Activated CD4-positive, alpha-beta T cell treated with anti-CD3 and anti-CD28 coated beads, Interleukin-2, amount 50 U/mL, for 1 hour (primary cell): ENCODE measurements at regions not wholly inside any gene's neighbourhood (a gene's known extent, or its start where the extent isn't known, plus 50 kb on each side); places are given as distances from the start of the nearest gene placed in this dataset.

Experiments used
- DNase-seq: peaks from one replicate; pipeline ENCODE4 v3.0.0-alpha.2; 2020

GRCh38 chr2:226618875-226619605, 180.6 kb downstream of the IRS1 start:
- no peak for DNase-seq

- no peak for DNase-seq
Observed at GRCh38 chr2:226618544-226618874, 181.1 kb downstream of the IRS1 start.

GRCh38 chr2:226615891-226616290, 183.7 kb downstream of the IRS1 start:
- DNase-seq, result no peak

GRCh38 chr2:226611944-226612318, 187.7 kb downstream of the IRS1 start:
- DNase-seq, result no peak

- DNase-seq, result no peak
Observed at GRCh38 chr2:226611196-226611943, 188.2 kb downstream of the IRS1 start.

- no peak for DNase-seq
Observed at GRCh38 chr2:226609366-226609765, 190.3 kb downstream of the IRS1 start.

GRCh38 chr2:226608451-226608850, 191.2 kb downstream of the IRS1 start:
- DNase-seq, result no peak

- no peak for DNase-seq
Observed at GRCh38 chr2:226607379-226607778, 192.2 kb downstream of the IRS1 start.

GRCh38 chr2:226605642-226606041, 194.0 kb downstream of the IRS1 start:
- no peak for DNase-seq

GRCh38 chr2:226603606-226604005, 196.0 kb downstream of the IRS1 start:
- DNase-seq, result no peak

GRCh38 chr2:226601881-226602662, 197.5 kb downstream of the IRS1 start:
- DNase-seq, result no peak

- no peak for DNase-seq
Observed at GRCh38 chr2:226600802-226601201, 198.8 kb downstream of the IRS1 start.

- no peak for DNase-seq
Observed at GRCh38 chr2:226600184-226600583, 199.4 kb downstream of the IRS1 start.

GRCh38 chr2:226589043-226589442, 210.6 kb downstream of the IRS1 start:
- no peak for DNase-seq

- DNase-seq, result no peak
Observed at GRCh38 chr2:226585130-226585561, 214.5 kb downstream of the IRS1 start.

GRCh38 chr2:226584518-226585055, 215.0 kb downstream of the IRS1 start:
- no peak for DNase-seq

- no peak for DNase-seq
Observed at GRCh38 chr2:226583715-226584114, 215.9 kb downstream of the IRS1 start.

GRCh38 chr2:226581661-226582060, 218.0 kb downstream of the IRS1 start:
- DNase-seq, result no peak

- DNase-seq, result no peak
Observed at GRCh38 chr2:226581004-226581403, 218.6 kb downstream of the IRS1 start.

GRCh38 chr2:226580403-226580802, 219.2 kb downstream of the IRS1 start:
- no peak for DNase-seq

- DNase-seq, result no peak
Observed at GRCh38 chr2:226579519-226579918, 220.1 kb downstream of the IRS1 start.

- no peak for DNase-seq
Observed at GRCh38 chr2:226578879-226579278, 220.7 kb downstream of the IRS1 start.

- no peak for DNase-seq
Observed at GRCh38 chr2:226578373-226578772, 221.2 kb downstream of the IRS1 start.

GRCh38 chr2:226575928-226576327, 223.7 kb downstream of the IRS1 start:
- DNase-seq, result no peak
